SHP77 (cell line): ENCODE measurements at regions not wholly inside any gene's neighbourhood (a gene's known extent, or its start where the extent isn't known, plus 50 kb on each side); places are given as distances from the start of the nearest gene placed in this dataset.
A peak's percentile ranks its signal among the peaks of the same experiment; 100 is the strongest.

Experiments
- DNase-seq, 2 experiments: peaks; one replicate each; lab custom pipeline; 2025; lab: John Stamatoyannopoulos, UW

DNA sequence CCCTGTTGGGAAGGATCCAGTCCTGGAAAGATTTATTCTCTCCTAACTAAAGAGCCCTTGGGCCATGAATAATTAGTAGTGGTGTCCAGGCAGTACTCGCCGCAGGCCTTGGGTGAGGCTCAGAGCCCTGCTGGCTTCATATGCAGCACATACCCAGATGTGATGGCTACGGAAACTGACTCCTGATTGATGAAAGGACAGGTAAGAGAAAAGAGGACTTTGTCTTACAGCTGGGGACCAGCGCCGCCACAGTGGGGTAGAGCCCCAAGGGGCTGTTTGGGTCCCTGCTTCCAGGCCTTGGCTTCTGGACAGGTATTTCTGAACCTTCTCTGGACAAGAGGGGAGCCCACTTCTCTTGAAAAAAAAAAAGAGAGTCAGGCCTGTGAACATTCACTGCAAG lies 1680.8 kb downstream of the EFNB2 start:
- DNase-seq, result no peak

DNA sequence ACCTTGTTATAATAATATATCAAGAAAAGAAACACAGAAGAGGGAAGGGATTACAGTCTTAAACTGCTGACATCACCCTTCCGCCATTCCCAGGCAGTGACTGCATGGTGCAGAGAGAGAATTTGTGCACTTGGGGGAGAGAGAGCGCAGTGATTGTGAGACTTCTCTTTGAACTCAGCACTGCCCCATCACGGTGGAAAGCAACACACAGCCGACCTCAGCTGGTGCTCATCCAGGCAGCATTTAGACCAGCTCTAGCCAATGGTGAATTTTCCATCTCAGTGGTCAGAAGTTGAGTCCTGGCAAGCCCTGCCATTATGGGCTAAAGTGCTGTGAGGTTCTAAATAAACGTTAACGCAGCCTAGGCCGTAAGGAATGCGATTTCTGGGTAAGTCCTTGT lies 1681.5 kb downstream of the EFNB2 start:
- peak; percentile 20 to 39 for DNase-seq

GRCh38 chr13:104847922-104848321 lies 1687.5 kb downstream of the EFNB2 start:
- DNase-seq, result no peak

GRCh38 chr13:104843401-104843800 lies 1692.1 kb downstream of the EFNB2 start:
- DNase-seq, result no peak

- no peak for DNase-seq
These were observed 1694.4 kb downstream of the EFNB2 start for GRCh38 chr13:104841110-104841509.

DNA sequence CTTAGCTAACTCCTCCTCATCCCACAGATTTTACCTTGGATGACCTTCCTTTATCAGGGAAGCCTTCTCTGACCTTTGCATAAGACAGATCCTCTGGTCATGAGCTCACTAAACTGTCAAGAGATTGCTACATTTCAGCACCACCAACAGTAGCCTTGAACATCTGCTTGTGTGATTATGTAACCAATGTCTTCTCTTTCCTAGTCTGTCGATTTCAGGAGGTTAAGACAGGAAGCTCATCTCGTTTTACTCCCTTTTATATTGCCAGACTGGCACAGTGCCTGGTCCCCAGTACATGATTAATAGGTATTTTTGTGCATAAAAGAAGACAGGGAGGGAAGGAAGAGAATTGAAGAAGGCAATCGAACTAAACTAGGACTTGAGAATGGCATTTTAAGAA lies 1697.7 kb downstream of the EFNB2 start:
- no peak for DNase-seq

GRCh38 chr13:104833221-104833620 lies 1702.2 kb downstream of the EFNB2 start:
- DNase-seq, result no peak

GRCh38 chr13:104832231-104832630 lies 1703.2 kb downstream of the EFNB2 start:
- no peak for DNase-seq

- DNase-seq, result peak; percentile 26
These were observed 1703.6 kb downstream of the EFNB2 start for GRCh38 chr13:104831831-104832230.

GRCh38 chr13:104823709-104824108 lies 1711.8 kb downstream of the EFNB2 start:
- DNase-seq, result no peak

- DNase-seq, result no peak
These were observed 1712.4 kb downstream of the EFNB2 start for GRCh38 chr13:104823071-104823470.

DNA sequence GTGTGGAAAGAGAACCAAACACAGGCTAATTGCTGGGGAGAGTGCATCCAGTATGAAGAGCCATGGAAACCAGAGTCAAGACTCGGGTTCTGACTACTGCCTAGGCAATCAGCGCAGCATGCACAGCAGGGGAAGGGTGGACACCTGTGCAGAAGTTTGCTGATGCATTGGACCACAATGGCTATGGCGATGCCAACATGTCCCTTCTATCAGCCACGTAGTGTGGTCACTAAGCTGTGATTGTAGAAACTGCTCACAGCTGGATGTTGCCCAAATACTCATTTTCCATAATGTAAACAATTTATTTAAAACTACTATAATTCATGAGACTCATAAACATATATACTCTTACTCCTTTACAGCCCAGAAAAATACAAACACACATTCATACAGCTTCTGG lies 1718.2 kb downstream of the EFNB2 start:
- DNase-seq, result no peak

- DNase-seq, result no peak
These were observed 1718.7 kb downstream of the EFNB2 start for GRCh38 chr13:104816726-104817125.

DNA sequence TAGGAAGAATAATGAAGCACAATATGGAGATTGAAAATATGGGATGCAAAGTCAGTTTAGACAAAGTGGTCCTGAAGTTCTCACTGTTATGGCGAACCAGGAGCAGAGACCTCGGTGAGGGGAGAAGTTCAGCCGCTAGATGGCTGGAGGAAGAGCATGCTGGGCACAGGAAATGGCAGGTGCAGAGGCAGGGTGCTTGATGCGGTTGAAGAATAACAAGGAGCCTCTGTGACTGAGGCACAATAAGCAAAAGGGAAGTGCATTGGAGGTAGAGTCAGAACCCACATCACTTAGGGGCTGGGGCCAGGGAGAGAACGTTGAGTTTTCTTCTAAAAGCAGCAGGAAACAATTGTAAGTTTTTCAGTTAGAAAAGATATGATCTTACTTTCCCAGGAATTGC lies 1725.2 kb downstream of the EFNB2 start:
- peak in 1 of 2 experiments; percentile 30 for DNase-seq

GRCh38 chr13:104809483-104809882 lies 1726.0 kb downstream of the EFNB2 start:
- DNase-seq, result no peak

DNA sequence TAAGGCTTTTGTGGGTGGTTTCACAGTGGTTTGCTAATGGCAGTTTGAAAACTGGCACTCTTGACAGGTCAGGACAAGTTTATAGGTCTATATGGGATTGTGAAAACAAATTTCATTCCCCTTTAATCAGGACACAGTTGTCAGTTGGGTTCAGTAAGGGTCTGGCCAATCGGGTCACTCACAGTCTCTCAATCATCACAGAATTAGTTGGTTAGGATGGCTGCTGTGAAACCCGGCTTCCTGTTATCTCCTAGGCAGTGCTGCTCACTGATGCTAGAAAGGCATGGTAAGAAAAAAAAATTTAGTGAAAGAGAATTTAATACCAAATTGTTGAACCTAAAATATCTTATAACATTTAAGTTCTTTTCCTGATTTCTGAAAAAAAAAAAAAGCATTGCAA lies 1730.1 kb downstream of the EFNB2 start:
- DNase-seq, result no peak

DNA sequence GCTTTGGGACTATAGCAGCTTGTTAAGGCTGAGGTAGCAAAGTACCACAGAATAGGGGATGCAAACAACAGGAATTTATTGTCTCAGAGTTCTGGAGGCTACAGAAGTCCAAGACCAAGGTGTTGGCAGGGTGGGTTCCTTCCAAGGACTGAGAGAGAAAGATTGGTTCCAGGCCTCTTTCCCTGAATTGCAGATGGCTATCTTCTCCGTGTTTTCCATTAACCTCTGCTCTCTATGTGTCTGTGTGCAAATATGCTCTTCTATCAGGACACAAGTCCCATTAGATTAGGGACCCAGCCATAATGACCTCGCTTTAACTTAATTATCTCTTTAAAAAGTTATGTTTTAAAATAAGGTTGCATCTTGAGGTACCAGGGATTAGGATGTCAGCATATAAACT lies 1732.9 kb upstream of the SLC10A2 start:
- DNase-seq, result no peak

DNA sequence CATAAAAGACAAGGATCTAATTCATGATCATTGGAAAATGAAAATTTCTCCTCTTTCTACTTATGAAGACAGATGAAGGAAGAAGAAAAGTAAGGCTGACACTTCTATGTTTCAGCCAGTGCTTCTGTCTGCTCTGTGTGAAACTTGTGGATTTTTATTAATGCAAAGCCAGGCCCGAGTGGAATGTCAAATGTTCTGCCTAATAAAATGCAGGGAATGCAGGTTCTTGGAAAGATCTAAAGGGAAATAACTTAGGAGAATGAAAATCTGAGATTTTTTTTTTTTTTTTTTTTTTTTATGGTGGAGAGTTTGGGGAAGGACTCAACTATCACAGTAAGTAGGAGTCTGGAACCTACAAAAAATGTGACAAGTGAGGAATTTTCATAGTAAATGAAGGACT lies 1732.3 kb upstream of the SLC10A2 start:
- DNase-seq, result no peak

GRCh38 chr13:104796581-104796980 lies 1730.4 kb upstream of the SLC10A2 start:
- DNase-seq, result no peak

- no peak for DNase-seq
These were observed 1719.7 kb upstream of the SLC10A2 start for GRCh38 chr13:104785952-104786351.

DNA sequence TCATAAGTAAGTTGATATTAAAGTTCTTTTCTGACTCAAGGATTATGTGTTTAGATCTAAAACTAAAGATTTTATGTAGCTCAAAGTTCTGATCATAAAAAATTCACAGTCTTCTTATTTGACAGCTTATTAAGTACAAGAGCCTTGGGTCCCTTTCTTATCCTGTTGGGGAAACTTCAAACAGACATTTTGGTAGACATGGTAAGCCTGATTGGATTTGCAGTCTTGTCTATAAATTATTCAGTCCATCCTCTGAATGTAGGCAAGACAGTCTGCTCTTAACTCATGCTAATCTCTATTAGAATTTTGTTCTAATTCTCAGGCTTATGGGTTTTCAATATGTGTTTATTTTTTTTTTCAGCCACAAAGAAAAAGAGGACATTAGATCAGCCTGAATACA lies 1718.7 kb upstream of the SLC10A2 start:
- no peak for DNase-seq

DNA sequence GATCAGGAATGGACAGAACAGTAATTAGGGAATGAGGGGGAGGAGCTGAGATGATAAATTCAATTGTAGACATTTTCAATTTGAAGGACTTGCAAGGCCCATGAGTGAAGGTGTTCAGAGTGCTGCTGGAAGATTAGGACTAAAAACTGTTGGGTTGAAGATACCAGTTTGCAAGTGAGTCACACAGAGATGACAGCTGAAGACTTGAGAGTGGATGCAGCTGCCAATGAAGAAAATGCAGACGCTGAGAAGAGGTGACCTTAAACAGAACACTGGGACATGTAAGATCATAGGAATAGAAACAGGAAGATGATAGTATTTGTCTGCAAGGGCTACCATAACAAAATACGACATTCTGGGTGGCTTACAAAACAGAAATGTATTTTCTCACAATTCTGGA lies 1716.5 kb upstream of the SLC10A2 start:
- DNase-seq, result no peak

DNA sequence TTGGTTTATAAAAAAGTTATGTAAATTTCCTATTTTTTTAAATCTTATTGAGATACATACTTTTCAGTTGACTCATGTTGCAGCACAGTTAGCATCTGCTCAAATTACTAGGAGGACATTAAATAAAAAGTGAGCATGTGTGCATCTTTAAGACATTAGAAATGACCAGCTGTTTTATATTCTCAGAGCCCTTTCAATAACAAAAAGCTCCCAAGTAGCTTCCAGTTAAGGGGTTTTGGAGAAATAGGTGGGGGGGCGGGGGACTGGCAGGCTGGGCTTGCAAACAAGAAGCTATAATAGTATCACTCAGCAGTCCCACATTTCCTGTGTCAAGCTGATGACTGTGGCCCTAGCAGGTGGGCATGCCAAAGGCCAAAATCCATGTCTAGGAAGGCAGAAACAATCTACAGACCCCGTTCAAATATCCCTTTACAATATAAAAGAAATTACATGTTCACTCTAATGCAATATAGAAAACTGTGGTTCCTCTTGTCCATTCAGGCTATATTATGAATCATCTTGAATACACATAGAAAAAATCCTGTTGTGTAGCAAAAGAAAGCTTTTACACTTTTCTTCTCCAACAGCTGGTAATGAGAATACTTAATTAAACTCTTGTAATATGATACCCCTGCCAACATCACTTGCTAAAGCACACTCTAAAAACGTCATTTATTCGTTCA lies 1713.2 kb upstream of the SLC10A2 start:
- peak; percentile 20 to 22 for DNase-seq

DNA sequence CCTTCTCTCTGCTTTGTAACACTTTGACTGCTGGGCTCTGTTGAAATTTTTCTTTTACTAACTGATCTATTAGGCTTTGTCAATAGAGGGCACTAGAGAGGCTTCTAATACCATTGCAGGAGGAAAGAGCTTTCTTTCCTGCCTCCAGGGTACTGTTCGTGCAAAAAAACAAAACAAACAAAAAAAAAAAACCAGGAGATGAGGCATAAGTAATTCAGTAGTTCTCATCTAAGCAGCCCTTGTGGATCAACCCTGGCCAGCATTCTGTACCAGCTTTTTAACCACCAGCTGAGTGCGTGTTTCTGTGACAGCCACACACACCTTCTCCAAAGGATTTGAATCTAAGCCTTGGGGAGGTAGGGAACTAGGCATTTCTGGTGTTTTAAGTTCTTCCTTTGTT lies 1707.6 kb upstream of the SLC10A2 start:
- DNase-seq, result peak; percentile 75 to 77
